Activated CD4-positive, alpha-beta T cell treated with anti-CD3 and anti-CD28 coated beads, Interleukin-2, amount 10 ng/mL, durations not matched to agents 24 days and 14 days (primary cell): ENCODE measurements at regions not wholly inside any gene's neighbourhood (a gene's known extent, or its start where the extent isn't known, plus 50 kb on each side); places are given as distances from the start of the nearest gene placed in this dataset.

ENCODE experiments used
- DNase-seq: peaks from one replicate; pipeline ENCODE4 v3.0.0; 2022
- H3K27ac Mint-ChIP-seq: one replicate; pipeline ENCODE4 v1.8.0; 2022; ENCODE audit warnings: mild to moderate bottlenecking, mixed read lengths
- H3K27me3 Mint-ChIP-seq: one replicate; pipeline ENCODE4 v1.8.0; 2022; ENCODE audit warnings: mixed read lengths
- H3K36me3 Mint-ChIP-seq: one replicate; pipeline ENCODE4 v1.8.0; 2022; ENCODE audit warnings: low read depth, mild to moderate bottlenecking, mixed read lengths
- H3K4me1 Mint-ChIP-seq: one replicate; pipeline ENCODE4 v1.8.0; 2021; ENCODE audit warnings: mixed read lengths
- H3K4me3 Mint-ChIP-seq: one replicate; pipeline ENCODE4 v1.8.0; 2022; ENCODE audit warnings: mild to moderate bottlenecking, moderate library complexity, mixed read lengths
- H3K9me3 Mint-ChIP-seq: one replicate; pipeline ENCODE4 v1.8.0; 2021; ENCODE audit warnings: mixed read lengths
- intact Hi-C: fragments of 100-400 bp; cut with micrococcal nuclease; formaldehyde crosslinking; loops from one replicate; pipeline ENCODE4 v1.15.1; 2023

DNA sequence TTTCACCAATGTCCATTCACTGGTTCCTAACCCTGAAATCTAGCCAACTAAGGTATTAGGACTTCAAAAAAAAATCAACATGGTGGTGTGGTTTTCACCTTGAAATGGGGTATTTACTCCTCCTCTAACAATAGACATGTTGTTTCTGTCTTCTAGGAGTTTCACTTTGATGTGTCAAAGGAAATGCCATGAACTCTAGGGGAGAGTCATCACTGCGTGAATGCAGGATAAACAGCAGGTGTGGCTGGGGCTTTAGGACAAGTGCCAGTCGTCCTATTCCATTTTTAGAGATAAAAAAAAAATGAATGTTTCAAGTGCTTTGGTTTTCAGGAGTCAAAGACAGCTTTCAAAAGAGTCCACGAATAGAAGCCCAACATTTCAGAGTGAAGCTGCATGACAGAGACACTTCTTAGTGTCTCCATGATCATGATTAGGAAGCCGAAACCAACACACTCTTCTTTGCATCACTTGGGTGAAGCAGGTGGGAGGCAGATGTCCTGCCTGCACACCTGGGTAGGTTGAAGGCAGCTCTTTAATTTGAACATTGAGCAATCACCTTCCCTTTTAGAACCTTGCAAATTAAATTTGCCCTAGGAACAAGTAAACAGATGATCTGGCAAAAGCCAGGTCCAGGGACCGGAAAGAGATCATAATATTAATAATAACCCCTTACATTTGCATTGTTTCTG lies 328.5 kb upstream of the PRDM1 start:
- intact Hi-C loops: loop anchor here (1.0 to 5.0 kb wide), 5 partner anchors 12 to 225 kb away; no protein-coding TSS in a partner anchor
- peaks cover 16% of the 10 kb centered on the region for H3K9me3 Mint-ChIP-seq
- H3K36me3 Mint-ChIP-seq: peaks cover 12% of the 10 kb centered on the region
- no peaks in the 10 kb centered on the region for H3K27me3 Mint-ChIP-seq
- H3K4me1 Mint-ChIP-seq: peaks cover 46% of the 10 kb centered on the region
- DNase-seq: peak; percentile 75
- peak overlapping the region; percentile 46 for H3K4me3 Mint-ChIP-seq
- H3K27ac Mint-ChIP-seq: peak overlapping the region; percentile 89

GRCh38 chr6:105755885-105756284 lies 330.3 kb upstream of the PRDM1 start:
- H3K27ac Mint-ChIP-seq: peak overlapping the region; percentile 5
- peaks cover 21% of the 10 kb centered on the region for H3K9me3 Mint-ChIP-seq
- peaks cover 50% of the 10 kb centered on the region for H3K4me1 Mint-ChIP-seq
- H3K36me3 Mint-ChIP-seq: peaks cover 12% of the 10 kb centered on the region
- no peak for DNase-seq
- no peak overlapping the region for H3K4me3 Mint-ChIP-seq
- no peaks in the 10 kb centered on the region for H3K27me3 Mint-ChIP-seq
- intact Hi-C loops: loop anchor here (2.0 to 5.0 kb wide), 2 partner anchors 41 to 227 kb away; no protein-coding TSS in a partner anchor

DNA sequence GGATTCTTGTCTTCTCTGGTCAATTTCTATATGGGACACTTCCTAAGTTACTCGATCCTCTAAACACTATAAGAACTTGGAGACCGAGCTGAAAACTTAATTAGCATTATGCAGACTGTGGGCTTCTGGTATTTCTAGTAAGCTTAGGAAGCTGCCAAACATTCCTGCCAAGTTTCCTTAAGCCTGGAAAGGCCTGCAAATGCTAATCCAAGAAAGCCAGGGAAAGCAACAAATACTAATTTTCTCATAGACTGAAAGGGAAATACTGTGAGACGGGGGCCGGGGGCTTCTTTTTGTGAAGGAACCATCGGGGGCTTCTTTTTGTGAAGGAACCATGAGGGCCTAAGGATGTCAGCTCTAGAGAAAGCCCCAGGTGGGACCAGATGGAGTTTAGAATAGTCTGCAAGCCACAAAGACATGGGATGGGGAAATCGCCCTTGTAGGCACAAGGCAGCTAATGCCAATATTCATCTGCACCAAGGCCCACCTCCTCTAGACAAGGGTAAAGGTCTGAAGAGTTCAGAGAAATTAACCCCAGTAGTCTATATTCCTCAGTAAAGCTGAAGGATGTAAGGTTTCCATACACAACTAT lies 332.4 kb upstream of the PRDM1 start:
- Mint-ChIP-seq H3K4me1 (peaks cover 40% of the 10 kb centered on the region), H3K9me3 (peaks cover 21% of the 10 kb centered on the region), H3K4me3 (no peak overlapping the region), H3K27ac (no peak overlapping the region), H3K36me3 (peaks cover 11% of the 10 kb centered on the region), H3K27me3 (peaks cover 3% of the 10 kb centered on the region)
- intact Hi-C loops: no loop called here
- DNase-seq: peak; percentile 51

- intact Hi-C loops: no loop called here
- Mint-ChIP-seq H3K27me3 (peaks cover 3% of the 10 kb centered on the region), H3K27ac (no peak overlapping the region), H3K36me3 (peaks cover 11% of the 10 kb centered on the region), H3K4me3 (no peak overlapping the region), H3K4me1 (peaks cover 42% of the 10 kb centered on the region), H3K9me3 (peaks cover 21% of the 10 kb centered on the region)
- DNase-seq: peak; percentile 53
Measured at GRCh38 chr6:105753207-105753606, 332.9 kb upstream of the PRDM1 start.

- Mint-ChIP-seq H3K9me3 (peaks cover 5% of the 10 kb centered on the region), H3K27me3 (peaks cover 3% of the 10 kb centered on the region), H3K36me3 (peaks cover 5% of the 10 kb centered on the region), H3K4me1 (peaks cover 33% of the 10 kb centered on the region), H3K27ac (no peak overlapping the region), H3K4me3 (no peak overlapping the region)
- DNase-seq: peak; percentile 52
- intact Hi-C loops: no loop called here
Measured at GRCh38 chr6:105750089-105750488, 336.0 kb upstream of the PRDM1 start.

DNA sequence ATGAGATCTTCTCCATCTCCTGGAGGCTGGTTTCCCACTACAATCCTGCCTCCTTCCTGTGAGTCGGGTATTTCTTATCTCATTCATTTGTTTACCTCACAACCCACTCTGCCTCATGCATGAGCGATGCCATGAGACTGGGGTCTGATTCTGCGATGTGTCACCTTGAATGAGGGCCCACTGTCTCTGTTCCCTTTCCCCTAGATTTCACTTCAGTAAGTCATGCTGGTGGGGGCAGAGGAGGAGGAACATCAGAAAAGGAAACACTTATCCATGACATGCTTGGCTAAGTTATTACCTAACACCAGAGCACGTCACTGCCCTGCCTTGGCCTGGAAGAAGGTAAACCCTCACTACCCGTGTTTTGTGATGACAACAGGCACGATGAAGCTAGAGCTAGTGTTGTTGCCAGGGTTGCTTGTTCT lies 337.4 kb upstream of the PRDM1 start:
- H3K27ac Mint-ChIP-seq: peak overlapping the region; percentile 39
- intact Hi-C loops: loop anchor here (5.0 kb wide), 3 partner anchors 44 to 349 kb away; no protein-coding TSS in a partner anchor
- H3K9me3 Mint-ChIP-seq: peaks cover 5% of the 10 kb centered on the region
- DNase-seq: no peak
- peaks cover 3% of the 10 kb centered on the region for H3K27me3 Mint-ChIP-seq
- peaks cover 44% of the 10 kb centered on the region for H3K4me1 Mint-ChIP-seq
- no peak overlapping the region for H3K4me3 Mint-ChIP-seq
- peaks cover 5% of the 10 kb centered on the region for H3K36me3 Mint-ChIP-seq

- Mint-ChIP-seq H3K27me3 (peaks cover 3% of the 10 kb centered on the region), H3K4me1 (peaks cover 47% of the 10 kb centered on the region), H3K9me3 (peaks cover 5% of the 10 kb centered on the region), H3K27ac (no peak overlapping the region), H3K36me3 (peaks cover 5% of the 10 kb centered on the region), H3K4me3 (no peak overlapping the region)
- intact Hi-C loops: loop anchor here (5.0 kb wide), 3 partner anchors 44 to 349 kb away; no protein-coding TSS in a partner anchor
- no peak for DNase-seq
Measured at GRCh38 chr6:105747823-105748405, 338.2 kb upstream of the PRDM1 start.

DNA sequence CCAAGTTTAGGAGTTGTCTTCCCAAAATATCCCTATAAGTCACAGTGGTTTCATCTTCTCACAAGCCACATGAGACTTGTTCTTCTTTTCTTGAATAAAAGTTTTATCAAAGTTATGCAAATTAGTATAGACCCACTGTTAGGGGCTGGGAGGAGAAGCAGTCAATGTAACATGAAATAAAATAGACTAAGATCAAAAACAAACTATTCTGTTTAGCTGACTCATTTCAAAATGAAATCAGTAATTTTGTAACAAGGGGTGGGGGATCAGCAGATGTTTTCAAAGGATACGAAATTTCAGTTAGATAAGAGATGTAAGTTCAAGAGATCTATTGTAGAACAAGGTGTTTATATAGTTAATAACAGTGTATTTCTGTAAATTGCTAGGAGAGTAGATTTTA lies 339.6 kb upstream of the PRDM1 start:
- H3K4me3 Mint-ChIP-seq: no peak overlapping the region
- DNase-seq: no peak
- peaks cover 45% of the 10 kb centered on the region for H3K4me1 Mint-ChIP-seq

DNA sequence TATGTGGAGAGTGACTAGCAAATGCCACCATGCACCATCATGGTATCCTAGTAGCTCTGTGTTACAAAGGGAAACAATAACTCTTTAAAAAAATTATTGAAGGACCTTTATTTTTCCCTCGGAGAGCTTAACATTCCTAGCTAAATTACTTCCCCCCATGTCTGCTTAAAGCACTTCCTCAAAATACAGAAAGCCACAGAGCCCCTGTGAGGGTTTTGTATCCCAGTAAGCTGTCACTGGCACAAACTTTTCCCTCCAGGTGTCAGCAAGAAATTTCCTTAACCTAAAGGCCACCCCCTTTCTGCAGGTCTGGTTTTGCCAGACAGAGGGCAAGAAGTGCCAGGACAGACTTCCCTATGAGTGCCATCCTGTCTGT lies 340.0 kb upstream of the PRDM1 start:
- Mint-ChIP-seq H3K27me3 (peaks cover 3% of the 10 kb centered on the region), H3K36me3 (peaks cover 2% of the 10 kb centered on the region), H3K9me3 (peaks cover 9% of the 10 kb centered on the region)

More for the DNA sequence above, 339.6 kb upstream of the PRDM1 start:
- intact Hi-C loops: loop anchor here (5.0 kb wide), 3 partner anchors 46 to 351 kb away; no protein-coding TSS in a partner anchor
- Mint-ChIP-seq H3K27me3 (peaks cover 3% of the 10 kb centered on the region), H3K36me3 (peaks cover 2% of the 10 kb centered on the region), H3K9me3 (peaks cover 5% of the 10 kb centered on the region), H3K27ac (no peak overlapping the region)

GRCh38 chr6:105745464-105746129 lies 340.5 kb upstream of the PRDM1 start:
- Mint-ChIP-seq H3K27ac (no peak overlapping the region), H3K4me3 (no peak overlapping the region), H3K27me3 (peaks cover 2% of the 10 kb centered on the region), H3K9me3 (peaks cover 12% of the 10 kb centered on the region), H3K36me3 (peaks cover 2% of the 10 kb centered on the region), H3K4me1 (peaks cover 49% of the 10 kb centered on the region)
- intact Hi-C loops: loop anchor here (1.0 to 5.0 kb wide), 4 partner anchors 12 to 352 kb away; no protein-coding TSS in a partner anchor
- no peak for DNase-seq

More for the DNA sequence above, 340.0 kb upstream of the PRDM1 start:
- no peak overlapping the region for H3K4me3 Mint-ChIP-seq
- peaks cover 45% of the 10 kb centered on the region for H3K4me1 Mint-ChIP-seq
- no peak overlapping the region for H3K27ac Mint-ChIP-seq
- intact Hi-C loops: loop anchor here (5.0 kb wide), 3 partner anchors 46 to 351 kb away; no protein-coding TSS in a partner anchor
- DNase-seq: no peak

DNA sequence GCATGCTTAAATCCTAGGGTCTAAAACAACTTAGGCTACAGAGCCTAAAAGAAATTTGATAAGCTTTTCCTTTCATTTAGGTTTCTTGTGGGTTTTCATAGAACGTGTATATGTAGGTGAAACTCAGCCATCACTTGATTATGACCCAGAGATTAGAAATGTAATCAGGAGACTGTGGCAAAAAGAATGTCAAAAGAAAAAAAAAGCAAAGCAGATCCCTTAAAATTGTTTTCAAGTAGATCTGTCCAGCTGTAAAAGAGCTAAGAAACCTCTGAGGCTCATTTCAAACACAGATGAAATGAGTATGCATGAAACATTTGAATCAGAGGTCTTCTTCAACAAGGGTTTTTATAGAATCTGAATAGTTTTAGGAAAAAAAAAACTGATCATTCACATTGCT lies 341.3 kb upstream of the PRDM1 start:
- intact Hi-C loops: loop anchor here (1.0 to 5.0 kb wide), 4 partner anchors 12 to 352 kb away; no protein-coding TSS in a partner anchor
- Mint-ChIP-seq H3K9me3 (peaks cover 12% of the 10 kb centered on the region), H3K27me3 (no peaks in the 10 kb centered on the region), H3K4me3 (no peak overlapping the region), H3K4me1 (peaks cover 49% of the 10 kb centered on the region), H3K27ac (no peak overlapping the region), H3K36me3 (no peaks in the 10 kb centered on the region)
- DNase-seq: peak; percentile 8

DNA sequence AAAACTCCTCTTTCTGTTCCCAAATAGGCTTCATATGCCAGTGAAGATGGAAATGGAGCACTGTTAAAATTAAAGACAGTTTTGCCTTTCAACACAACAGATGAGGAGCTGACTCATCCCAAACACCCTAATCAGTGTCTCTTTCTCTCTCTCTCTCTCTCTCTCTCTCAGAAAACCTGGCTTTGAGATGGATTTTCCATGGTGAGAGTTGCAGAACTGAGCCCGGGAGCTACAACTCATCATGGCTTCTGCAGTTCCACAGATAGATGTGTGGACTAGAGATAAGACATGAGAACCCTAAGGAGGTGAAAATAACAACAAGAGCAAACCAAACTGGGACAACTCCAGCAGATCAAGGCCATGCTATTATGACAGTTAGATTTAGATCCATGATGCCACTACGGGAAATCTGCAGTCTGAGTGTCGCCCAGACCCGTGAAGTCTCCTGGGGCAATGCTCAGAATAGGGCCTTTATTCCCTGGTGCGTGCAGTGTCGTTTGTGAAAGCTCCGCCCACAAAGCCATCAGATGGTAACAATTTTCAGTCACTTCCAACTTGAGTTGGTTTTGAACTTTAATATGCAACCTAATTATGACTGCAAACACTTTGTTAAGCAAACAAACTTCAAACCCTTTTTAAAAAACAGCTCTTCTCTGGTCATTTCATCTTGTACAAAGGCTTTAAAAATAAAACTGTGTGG lies 338.2 kb upstream of the PREP start:
- DNase-seq: peak; percentile 41
- peaks cover 44% of the 10 kb centered on the region for H3K4me1 Mint-ChIP-seq
- H3K36me3 Mint-ChIP-seq: peaks cover 13% of the 10 kb centered on the region

DNA sequence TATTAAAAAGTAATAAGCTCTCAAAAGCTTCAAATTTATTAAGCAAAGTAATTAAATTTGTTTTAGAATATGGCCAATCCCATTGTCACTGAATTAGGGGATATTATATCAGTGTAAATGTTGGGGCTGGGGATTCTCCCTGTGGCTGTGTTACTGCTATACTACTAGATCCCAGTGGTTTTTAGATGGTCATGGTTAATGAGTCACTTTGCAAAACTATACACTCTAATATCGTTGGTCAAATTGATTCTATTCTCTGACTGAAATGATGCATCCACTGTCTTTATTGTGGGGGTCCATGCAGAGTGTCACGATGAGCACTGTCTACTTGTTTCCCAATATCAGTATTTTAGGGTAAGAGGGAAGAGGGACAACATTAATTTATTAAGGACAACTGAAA lies 336.9 kb upstream of the PREP start:
- intact Hi-C loops: loop anchor here (10.0 kb wide), 1 partner anchor 555 kb away; no protein-coding TSS in a partner anchor
- Mint-ChIP-seq H3K27me3 (no peaks in the 10 kb centered on the region), H3K4me3 (no peak overlapping the region), H3K9me3 (peaks cover 22% of the 10 kb centered on the region), H3K4me1 (peaks cover 33% of the 10 kb centered on the region), H3K27ac (no peak overlapping the region), H3K36me3 (peaks cover 13% of the 10 kb centered on the region)
- DNase-seq: peak; percentile 30

More for the DNA sequence above, 338.2 kb upstream of the PREP start:
- no peak overlapping the region for H3K4me3 Mint-ChIP-seq
- no peak overlapping the region for H3K27ac Mint-ChIP-seq
- peaks cover 22% of the 10 kb centered on the region for H3K9me3 Mint-ChIP-seq
- intact Hi-C loops: no loop called here
- no peaks in the 10 kb centered on the region for H3K27me3 Mint-ChIP-seq
